CD4-positive, CD25-positive, alpha-beta regulatory T cell (primary cell): ENCODE measurements at regions not wholly inside any gene's neighbourhood (a gene's known extent, or its start where the extent isn't known, plus 50 kb on each side); places are given as distances from the start of the nearest gene placed in this dataset.

Experiments
- ATAC-seq, 2 donors: fragments of 150-1000 bp; cut with Tn5 transposase; one replicate each; pipeline ENCODE4 v1.10.0; 2021; ENCODE audit warnings: low read depth in 2 of 2, moderate number of reproducible peaks in 2 of 2, moderate library complexity in 1 of 2
- DNase-seq, 3 donors: peaks; one replicate each; pipeline versions ENCODE4 v3.0.0 to v3.0.0-alpha.2; 2012 to 2022; ENCODE audit warnings: mixed read lengths in 1 of 3
- H3K27ac ChIP-seq: one replicate; pipeline ENCODE4 v1.7.0; 2013; ENCODE audit warnings: mild to moderate bottlenecking, low read length; ENCODE audit not compliant: insufficient read depth, poor library complexity, severe bottlenecking
- H3K27me3 ChIP-seq: one replicate; pipeline ENCODE4 v1.7.0; 2013; ENCODE audit warnings: low read length; ENCODE audit not compliant: control insufficient read depth, insufficient read depth
- H3K36me3 ChIP-seq: one replicate; pipeline ENCODE4 v1.7.0; 2013; ENCODE audit warnings: mild to moderate bottlenecking, low read length, moderate library complexity; ENCODE audit not compliant: control insufficient read depth, insufficient read depth
- H3K4me1 ChIP-seq: 2 replicates; pipeline ENCODE4 v1.7.0; 2013; ENCODE audit warnings: mild to moderate bottlenecking, low read length; ENCODE audit not compliant: insufficient read depth, control insufficient read depth, poor library complexity, severe bottlenecking
- H3K4me3 ChIP-seq: one replicate; pipeline ENCODE4 v1.7.0; 2013; ENCODE audit warnings: low read depth, mild to moderate bottlenecking, low read length, moderate library complexity
- H3K9me3 ChIP-seq, 2 experiments: 1 replicate in 1 of 2; 2 replicates in 1 of 2; pipeline ENCODE4 v1.7.0; 2013; ENCODE audit warnings: low read length in 2 of 2, mild to moderate bottlenecking in 1 of 2, moderate library complexity in 1 of 2; ENCODE audit not compliant: control insufficient read depth in 2 of 2
- H3K27ac Mint-ChIP-seq, 3 donors: one replicate each; pipeline ENCODE4 v1.8.0; 2020 to 2022; ENCODE audit warnings: mild to moderate bottlenecking in 3 of 3, mixed read lengths in 3 of 3, moderate library complexity in 2 of 3
- H3K27me3 Mint-ChIP-seq: one replicate; pipeline ENCODE4 v1.8.0; 2022; ENCODE audit warnings: mild to moderate bottlenecking, mixed read lengths
- H3K36me3 Mint-ChIP-seq: one replicate; pipeline ENCODE4 v1.8.0; 2020; ENCODE audit warnings: mixed read lengths
- H3K4me1 Mint-ChIP-seq, 4 donors: one replicate each; pipeline ENCODE4 v1.8.0; 2020 to 2022; ENCODE audit warnings: mixed read lengths in 4 of 4, mild to moderate bottlenecking in 1 of 4
- H3K4me3 Mint-ChIP-seq, 4 donors: one replicate each; pipeline ENCODE4 v1.8.0; 2020 to 2022; ENCODE audit warnings: mild to moderate bottlenecking in 4 of 4, mixed read lengths in 4 of 4, moderate library complexity in 3 of 4
- H3K9me3 Mint-ChIP-seq, 7 donors: one replicate each; pipeline ENCODE4 v1.8.0; 2020 to 2022; ENCODE audit warnings: mixed read lengths in 7 of 7, mild to moderate bottlenecking in 3 of 7, moderate library complexity in 2 of 7

DNA sequence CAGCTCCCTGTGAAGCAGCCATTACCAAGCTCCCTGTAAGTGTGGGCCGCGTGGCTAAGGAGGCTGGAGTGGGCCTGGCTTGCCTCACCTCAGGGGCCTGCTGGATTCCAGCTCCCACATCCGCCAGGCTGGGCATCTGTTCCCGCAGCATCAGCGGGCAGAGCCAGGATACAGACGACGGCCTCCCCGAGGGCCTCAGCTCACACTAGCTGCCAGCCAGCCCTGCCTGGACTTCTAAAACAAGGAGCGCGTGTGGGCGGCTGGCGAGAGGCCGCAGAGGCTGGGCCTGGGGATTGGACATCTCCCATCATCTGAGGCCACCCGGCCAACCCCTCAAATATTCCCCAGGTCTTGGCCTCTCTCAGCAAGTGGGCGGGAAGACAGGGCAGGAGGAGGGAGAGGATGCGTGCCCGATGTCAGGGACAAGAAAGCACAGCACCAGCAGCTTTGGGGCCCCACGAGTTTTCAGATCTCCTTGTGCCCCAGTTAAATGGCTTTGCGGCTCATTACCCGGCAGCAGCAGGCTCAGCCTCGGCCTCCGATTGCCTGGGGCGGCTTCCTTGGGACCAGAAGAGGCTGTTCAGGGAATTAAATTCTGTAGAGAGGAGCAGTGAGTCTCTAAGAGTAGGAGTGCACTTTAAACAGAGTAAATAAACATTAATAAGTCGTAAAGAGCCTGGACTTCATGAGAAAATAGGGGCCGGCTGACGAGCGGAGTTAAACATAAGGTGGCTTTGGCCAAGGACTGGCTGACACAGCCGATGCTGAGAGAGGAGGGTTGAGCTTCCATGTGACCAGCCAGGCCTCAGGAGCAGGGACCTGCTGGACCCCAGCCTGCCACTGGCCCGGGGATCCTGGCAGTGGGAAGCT is 208.9 kb upstream of the C1orf174 start:
- H3K27ac ChIP-seq: no peak overlapping the region
- no peaks in the 10 kb centered on the region for H3K36me3 ChIP-seq
- DNase-seq (no peak), ATAC-seq (no peak)
- no peak overlapping the region for H3K4me3 Mint-ChIP-seq
- no peak overlapping the region for H3K27ac Mint-ChIP-seq
- no peak overlapping the region for H3K4me3 ChIP-seq
- no peaks in the 10 kb centered on the region for H3K27me3 ChIP-seq
- no peaks in the 10 kb centered on the region for H3K4me1 ChIP-seq
- no peaks in the 10 kb centered on the region for H3K27me3 Mint-ChIP-seq
- no peaks in the 10 kb centered on the region for H3K9me3 ChIP-seq
- H3K36me3 Mint-ChIP-seq: no peaks in the 10 kb centered on the region
- H3K4me1 Mint-ChIP-seq: no peaks in the 10 kb centered on the region
- H3K9me3 Mint-ChIP-seq: peaks cover 0 to 3% (median 1%) of the 10 kb centered on the region in 7 donors

DNA sequence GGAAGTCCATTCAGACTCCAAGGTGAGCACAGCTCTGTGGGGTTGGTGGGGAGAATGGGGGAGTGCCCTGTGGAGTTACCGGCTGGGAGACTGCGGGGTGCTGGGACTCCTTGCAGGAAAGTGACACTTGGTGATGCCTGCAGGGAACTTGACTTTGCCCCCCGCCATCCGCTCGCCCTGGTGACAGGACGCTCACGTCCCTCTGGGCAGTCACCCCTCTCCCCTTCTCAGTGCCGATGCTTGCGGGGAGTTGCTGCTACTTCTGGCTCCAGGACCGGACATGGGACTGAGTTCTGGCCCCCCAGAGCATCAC is 209.5 kb upstream of the C1orf174 start:
- H3K4me1 ChIP-seq: no peaks in the 10 kb centered on the region
- Mint-ChIP-seq H3K4me1 (no peaks in the 10 kb centered on the region), H3K27me3 (no peaks in the 10 kb centered on the region), H3K4me3 (no peak overlapping the region), H3K27ac (no peak overlapping the region), H3K36me3 (no peaks in the 10 kb centered on the region), H3K9me3 (peaks cover 0 to 6% (median 1%) of the 10 kb centered on the region in 7 donors)
- DNase-seq: no peak
- H3K36me3 ChIP-seq: no peaks in the 10 kb centered on the region
- ATAC-seq: no peak
- no peak overlapping the region for H3K4me3 ChIP-seq
- H3K9me3 ChIP-seq: no peaks in the 10 kb centered on the region
- H3K27me3 ChIP-seq: no peaks in the 10 kb centered on the region
- no peak overlapping the region for H3K27ac ChIP-seq

DNA sequence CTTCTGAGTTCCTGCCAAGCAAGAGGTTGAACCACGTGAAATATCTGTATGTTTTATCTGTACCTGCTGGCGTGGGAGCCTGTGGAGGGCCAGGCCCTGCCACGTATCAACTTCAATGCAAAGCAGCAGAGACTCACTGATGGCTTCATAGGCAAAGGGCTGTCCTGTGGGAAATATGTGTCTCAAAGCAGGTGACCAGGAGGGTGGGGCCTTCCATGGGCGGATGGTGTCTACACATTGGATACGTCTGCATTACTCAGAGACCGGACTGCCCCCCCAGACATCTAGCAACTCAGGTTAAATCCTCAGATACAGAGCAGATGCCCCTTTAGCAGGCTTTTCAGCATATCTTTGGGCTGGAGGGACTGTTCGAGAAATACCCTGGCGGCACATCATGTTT is 210.8 kb upstream of the C1orf174 start:
- Histone ChIP-seq H3K9me3 (no peaks in the 10 kb centered on the region), H3K27ac (no peak overlapping the region), H3K27me3 (no peaks in the 10 kb centered on the region), H3K36me3 (no peaks in the 10 kb centered on the region), H3K4me3 (no peak overlapping the region), H3K4me1 (no peaks in the 10 kb centered on the region)
- DNase-seq: no peak
- no peak overlapping the region for H3K27ac Mint-ChIP-seq
- H3K4me3 Mint-ChIP-seq: no peak overlapping the region
- no peak for ATAC-seq
- no peaks in the 10 kb centered on the region for H3K4me1 Mint-ChIP-seq
- H3K27me3 Mint-ChIP-seq: no peaks in the 10 kb centered on the region
- H3K9me3 Mint-ChIP-seq: peaks cover 0 to 6% (median 0%) of the 10 kb centered on the region in 7 donors
- no peaks in the 10 kb centered on the region for H3K36me3 Mint-ChIP-seq

DNA sequence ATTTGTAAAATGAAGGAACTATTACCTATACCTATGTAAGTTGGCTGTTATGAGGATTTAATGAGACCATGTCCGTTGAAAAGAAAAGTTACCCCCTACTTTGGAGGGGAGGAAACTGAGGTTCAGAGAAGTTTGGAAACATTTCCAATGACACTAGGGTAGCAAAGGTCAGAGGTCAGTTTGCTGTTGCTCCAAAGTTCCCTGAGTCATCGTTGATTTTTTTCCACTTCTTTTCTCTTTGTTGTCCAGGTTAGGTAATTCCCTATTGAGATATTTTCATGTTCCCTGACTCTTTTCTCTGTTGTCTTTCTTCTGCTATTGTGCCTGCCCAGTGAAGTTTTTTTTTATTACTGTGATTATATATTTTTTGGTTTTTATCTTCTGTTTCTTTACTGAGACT is 213.8 kb upstream of the C1orf174 start:
- Mint-ChIP-seq H3K27me3 (no peaks in the 10 kb centered on the region), H3K27ac (no peak overlapping the region), H3K9me3 (peaks cover 0 to 6% (median 0%) of the 10 kb centered on the region in 7 donors), H3K4me1 (no peaks in the 10 kb centered on the region), H3K36me3 (no peaks in the 10 kb centered on the region), H3K4me3 (no peak overlapping the region)
- Histone ChIP-seq H3K4me1 (no peaks in the 10 kb centered on the region), H3K27me3 (no peaks in the 10 kb centered on the region), H3K4me3 (no peak overlapping the region), H3K9me3 (no peaks in the 10 kb centered on the region), H3K36me3 (no peaks in the 10 kb centered on the region), H3K27ac (no peak overlapping the region)
- ATAC-seq (no peak), DNase-seq (no peak)

DNA sequence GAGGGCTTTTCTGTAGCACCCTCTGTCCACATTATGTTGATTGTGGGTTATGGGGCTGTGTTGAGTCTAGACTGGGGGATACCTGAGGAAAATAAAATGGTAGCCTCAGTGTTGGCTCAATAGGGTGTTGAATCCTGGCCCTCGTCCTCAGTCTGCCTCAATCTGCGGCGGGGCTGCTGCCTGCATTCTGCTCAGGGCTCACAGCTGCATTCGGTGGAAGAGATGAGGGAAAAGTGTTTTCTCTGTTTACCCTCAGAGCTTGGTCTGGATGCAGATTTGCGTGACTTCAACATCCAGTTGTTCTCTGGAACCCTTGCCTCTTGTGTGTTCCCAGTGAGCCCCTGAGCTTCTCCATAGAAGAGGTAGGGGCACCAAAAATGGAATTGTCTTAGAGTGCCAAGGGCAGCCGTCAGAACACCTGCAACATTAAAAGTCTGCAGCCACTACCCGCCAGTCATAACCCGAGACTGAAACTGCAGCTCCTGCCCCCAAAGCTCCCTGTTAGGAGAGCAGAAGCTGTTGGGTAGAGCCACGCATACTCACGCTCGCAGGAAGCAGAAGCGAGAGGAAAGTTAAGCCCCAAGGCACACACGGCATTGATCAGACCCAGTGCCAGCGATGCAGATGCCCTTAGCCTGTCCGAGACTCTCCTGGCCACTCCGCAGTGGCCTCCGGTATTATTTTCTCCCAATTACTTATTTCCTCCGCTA is 215.3 kb upstream of the C1orf174 start:
- no peaks in the 10 kb centered on the region for H3K27me3 ChIP-seq
- Mint-ChIP-seq H3K27me3 (no peaks in the 10 kb centered on the region), H3K4me1 (no peaks in the 10 kb centered on the region), H3K36me3 (no peaks in the 10 kb centered on the region), H3K27ac (no peak overlapping the region), H3K4me3 (no peak overlapping the region), H3K9me3 (peaks cover 0 to 6% (median 0%) of the 10 kb centered on the region in 7 donors)
- ATAC-seq: no peak
- H3K27ac ChIP-seq: no peak overlapping the region
- H3K36me3 ChIP-seq: no peaks in the 10 kb centered on the region
- H3K4me1 ChIP-seq: no peaks in the 10 kb centered on the region
- H3K4me3 ChIP-seq: no peak overlapping the region
- DNase-seq: no peak
- H3K9me3 ChIP-seq: no peaks in the 10 kb centered on the region

DNA sequence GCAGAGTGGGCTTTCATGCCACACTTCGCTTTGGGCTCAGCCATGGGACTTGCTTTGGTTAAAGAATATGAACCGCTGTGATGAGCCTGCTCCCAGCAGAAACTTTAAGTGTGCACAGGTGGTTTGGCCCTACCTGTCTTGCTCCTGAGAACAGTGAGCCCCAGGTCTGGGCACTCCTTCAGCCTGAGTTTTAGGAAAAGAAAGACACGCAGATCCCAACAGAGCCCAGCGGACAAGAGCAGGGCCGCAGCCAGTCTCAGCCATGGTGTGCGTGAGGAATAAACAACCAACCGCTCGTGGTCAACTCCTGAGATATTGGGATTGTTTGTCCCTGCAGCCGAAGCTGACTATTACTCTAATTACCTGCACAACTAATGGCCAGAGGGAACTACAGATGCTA is 217.1 kb upstream of the C1orf174 start:
- no peaks in the 10 kb centered on the region for H3K9me3 ChIP-seq
- ATAC-seq (no peak), DNase-seq (no peak)
- Mint-ChIP-seq H3K36me3 (no peaks in the 10 kb centered on the region), H3K4me1 (no peaks in the 10 kb centered on the region), H3K4me3 (no peak overlapping the region), H3K9me3 (peaks cover 0 to 6% (median 0%) of the 10 kb centered on the region in 7 donors), H3K27me3 (no peaks in the 10 kb centered on the region), H3K27ac (no peak overlapping the region)
- no peaks in the 10 kb centered on the region for H3K36me3 ChIP-seq
- H3K4me1 ChIP-seq: no peaks in the 10 kb centered on the region
- H3K27me3 ChIP-seq: no peaks in the 10 kb centered on the region
- H3K4me3 ChIP-seq: no peak overlapping the region
- H3K27ac ChIP-seq: no peak overlapping the region

DNA sequence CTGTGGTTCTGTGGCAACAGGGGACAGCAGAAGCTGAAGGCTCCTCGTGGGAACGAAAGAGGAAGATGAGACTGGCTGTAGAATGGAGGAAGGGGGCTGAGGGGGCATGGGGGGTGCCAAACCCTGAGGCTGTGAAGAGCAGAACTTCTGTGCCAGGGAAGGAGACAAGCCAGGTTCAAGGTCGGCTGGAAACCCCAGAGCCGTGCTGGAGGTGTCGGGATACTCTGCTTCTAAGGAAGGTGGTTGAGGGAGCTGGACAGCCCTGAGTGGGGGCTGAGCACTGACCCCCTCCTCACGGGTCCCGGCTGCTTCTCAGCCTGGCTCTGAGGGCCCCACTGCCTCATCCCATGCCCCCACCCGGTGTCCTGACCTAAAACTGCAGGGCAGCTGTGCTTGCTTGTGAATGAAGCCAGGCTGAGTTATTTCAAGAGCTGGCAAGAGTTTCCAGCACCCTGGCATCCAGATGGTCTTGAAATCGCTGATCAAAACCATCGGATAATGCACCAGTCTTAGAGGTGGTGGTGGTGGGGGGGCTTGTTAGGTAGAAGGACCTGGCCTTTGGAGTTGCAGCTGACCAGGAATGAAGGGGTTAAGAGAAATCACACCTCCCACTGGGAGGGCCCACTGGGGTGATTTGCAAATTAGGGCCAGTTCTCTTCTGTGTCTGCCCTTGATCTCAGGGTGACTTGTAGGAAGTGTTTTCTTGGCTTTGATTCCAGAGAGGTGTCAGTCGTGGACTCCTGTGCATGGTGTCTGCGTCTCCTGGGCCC is 218.9 kb upstream of the C1orf174 start:
- Mint-ChIP-seq H3K27me3 (no peaks in the 10 kb centered on the region), H3K4me3 (no peak overlapping the region), H3K27ac (no peak overlapping the region), H3K4me1 (no peaks in the 10 kb centered on the region), H3K36me3 (no peaks in the 10 kb centered on the region), H3K9me3 (peaks cover 0 to 5% (median 0%) of the 10 kb centered on the region in 7 donors)
- ATAC-seq (no peak), DNase-seq (no peak)
- no peaks in the 10 kb centered on the region for H3K4me1 ChIP-seq
- H3K9me3 ChIP-seq: no peaks in the 10 kb centered on the region
- H3K27ac ChIP-seq: no peak overlapping the region
- H3K36me3 ChIP-seq: no peaks in the 10 kb centered on the region
- no peak overlapping the region for H3K4me3 ChIP-seq
- H3K27me3 ChIP-seq: no peaks in the 10 kb centered on the region
